Thyroid gland (tissue), 4 donors: ENCODE measurements at regions not wholly inside any gene's neighbourhood (a gene's known extent, or its start where the extent isn't known, plus 50 kb on each side); places are given as distances from the start of the nearest gene placed in this dataset.

Source experiments
- DNase-seq, 2 donors: peaks; one replicate each; pipeline ENCODE4 v3.0.0-alpha.2; 2019
- H3K27ac ChIP-seq, 3 donors: fragments of 200-600 bp; sonication (generic); 1 replicate in 2 of 3; 2 replicates in 1 of 3; pipeline ENCODE4 v1.5.1; 2016 to 2019; ENCODE audit warnings: mild to moderate bottlenecking in 1 of 3, moderate library complexity in 1 of 3
- H3K27me3 ChIP-seq: fragments of 200-600 bp; sonication (generic); one replicate; pipeline ENCODE4 v1.5.1; 2019
- H3K36me3 ChIP-seq, 2 donors: fragments of 200-600 bp; sonication (generic); one replicate each; pipeline ENCODE4 v1.5.1; 2016 to 2019
- H3K4me1 ChIP-seq, 2 donors: fragments of 200-600 bp; sonication (generic); one replicate each; pipeline ENCODE4 v1.5.1; 2017 to 2019
- H3K4me3 ChIP-seq, 3 donors: fragments of 200-600 bp; sonication (generic); replicated peaks in 1 of 3; 1 replicate in 2 of 3; 2 replicates in 1 of 3; pipeline ENCODE4 v1.5.1; 2016; ENCODE audit warnings: mild to moderate bottlenecking in 1 of 3
- H3K9me3 ChIP-seq: fragments of 200-600 bp; sonication (generic); one replicate; pipeline ENCODE4 v1.5.1; 2017
- POLR2A ChIP-seq, 2 donors: fragments of 450-650 bp; IDR thresholded peaks; one replicate each; pipeline ENCODE4 v1.6.1; 2017; ENCODE audit warnings: antibody characterized with exemption in 2 of 2, mild to moderate bottlenecking in 2 of 2, moderate library complexity in 1 of 2
- WGBS, 2 donors: methylation state at CpG; one replicate each; pipeline ENCODE4 v1.1.5; 2017; 5-methylcytosine and 5-hydroxymethylcytosine counted together
- intact Hi-C: fragments of 100-400 bp; cut with DNase I; formaldehyde crosslinking; loops from one replicate; pipeline ENCODE4 v1.15.1; 2023
- TF ChIP-seq, protein P1 (sequence below), 6 experiments: fragments of 200-600 bp in 3 of 6; fragments of 450-650 bp in 3 of 6; sonication (generic) in 3 of 6; IDR thresholded peaks; one replicate each; pipeline ENCODE4 v1.5.1; 2016 to 2019; ENCODE audit warnings: antibody characterized with exemption in 6 of 6, mild to moderate bottlenecking in 2 of 6, inconsistent platforms in 1 of 6, moderate library complexity in 1 of 6

DNA sequence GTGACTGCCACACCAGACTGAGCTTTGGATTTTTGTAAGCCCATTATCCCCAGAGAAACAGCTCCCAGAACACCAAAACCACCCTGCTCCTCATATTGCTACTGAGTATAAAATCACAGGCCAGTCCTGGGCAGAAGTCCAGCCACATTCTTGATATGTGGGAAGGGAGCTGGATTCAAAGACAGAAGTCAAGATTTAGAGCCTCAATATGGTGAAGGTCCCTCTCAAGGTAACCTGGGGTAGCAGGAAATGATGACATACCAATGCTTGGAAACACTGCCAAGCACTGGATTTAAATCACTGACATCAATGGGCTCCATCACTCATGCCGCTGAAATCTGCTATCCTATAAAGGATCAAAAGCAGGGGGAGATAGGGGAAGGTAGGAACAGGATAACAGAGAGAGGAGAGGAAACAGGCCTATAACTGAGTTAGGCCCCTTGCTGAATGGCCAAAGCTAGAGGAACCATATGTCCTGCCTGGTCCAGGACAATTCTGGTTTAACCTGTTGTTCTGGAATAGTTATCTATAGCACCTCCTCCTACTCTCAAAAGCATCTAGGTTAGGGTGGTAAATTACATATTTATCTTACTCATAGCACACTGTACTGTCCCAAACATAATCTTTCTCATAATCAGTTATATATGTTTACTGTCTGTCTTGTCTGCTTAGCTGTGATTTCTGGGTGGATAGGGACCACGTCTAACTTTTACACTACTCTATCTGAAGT lies 83.7 kb upstream of the NHS start:
- Histone ChIP-seq H3K4me3 (no peak overlapping the region), H3K9me3 (no peaks in the 10 kb centered on the region), H3K27me3 (no peaks in the 10 kb centered on the region), H3K4me1 (no peaks in the 10 kb centered on the region), H3K27ac (no peak overlapping the region), H3K36me3 (no peaks in the 10 kb centered on the region)
- WGBS, 2 donors = 67 to 68% methylated on average over 2 of the region's 2 CpGs
- TF ChIP-seq, protein P1, sequence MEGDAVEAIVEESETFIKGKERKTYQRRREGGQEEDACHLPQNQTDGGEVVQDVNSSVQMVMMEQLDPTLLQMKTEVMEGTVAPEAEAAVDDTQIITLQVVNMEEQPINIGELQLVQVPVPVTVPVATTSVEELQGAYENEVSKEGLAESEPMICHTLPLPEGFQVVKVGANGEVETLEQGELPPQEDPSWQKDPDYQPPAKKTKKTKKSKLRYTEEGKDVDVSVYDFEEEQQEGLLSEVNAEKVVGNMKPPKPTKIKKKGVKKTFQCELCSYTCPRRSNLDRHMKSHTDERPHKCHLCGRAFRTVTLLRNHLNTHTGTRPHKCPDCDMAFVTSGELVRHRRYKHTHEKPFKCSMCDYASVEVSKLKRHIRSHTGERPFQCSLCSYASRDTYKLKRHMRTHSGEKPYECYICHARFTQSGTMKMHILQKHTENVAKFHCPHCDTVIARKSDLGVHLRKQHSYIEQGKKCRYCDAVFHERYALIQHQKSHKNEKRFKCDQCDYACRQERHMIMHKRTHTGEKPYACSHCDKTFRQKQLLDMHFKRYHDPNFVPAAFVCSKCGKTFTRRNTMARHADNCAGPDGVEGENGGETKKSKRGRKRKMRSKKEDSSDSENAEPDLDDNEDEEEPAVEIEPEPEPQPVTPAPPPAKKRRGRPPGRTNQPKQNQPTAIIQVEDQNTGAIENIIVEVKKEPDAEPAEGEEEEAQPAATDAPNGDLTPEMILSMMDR (IDR thresholded peaks at IDR 0.05) = no peak
- TF ChIP-seq POLR2A (IDR thresholded peaks at IDR 0.05) = no peak
- no peak for DNase-seq
- intact Hi-C loops = no loop called here

GRCh38 chrX:17292111-17292527 lies 82.9 kb upstream of the NHS start:
- Histone ChIP-seq H3K4me1 (no peaks in the 10 kb centered on the region), H3K27ac (no peak overlapping the region), H3K4me3 (no peak overlapping the region), H3K36me3 (no peaks in the 10 kb centered on the region), H3K9me3 (no peaks in the 10 kb centered on the region), H3K27me3 (no peaks in the 10 kb centered on the region)
- 32 to 51% methylated on average over 4 of the region's 4 CpGs for WGBS, 2 donors
- no peak for DNase-seq
- intact Hi-C loops = no loop called here
- TF ChIP-seq, protein P1 (IDR thresholded peaks at IDR 0.05) = no peak
- TF ChIP-seq POLR2A (IDR thresholded peaks at IDR 0.05) = no peak

GRCh38 chrX:17294561-17294960 lies 80.4 kb upstream of the NHS start:
- Histone ChIP-seq H3K9me3 (no peaks in the 10 kb centered on the region), H3K4me3 (no peak overlapping the region), H3K4me1 (no peaks in the 10 kb centered on the region), H3K27ac (no peak overlapping the region), H3K36me3 (no peaks in the 10 kb centered on the region), H3K27me3 (no peaks in the 10 kb centered on the region)
- WGBS, 2 donors = 80 to 100% methylated on average over 1 of the region's 1 CpG
- TF ChIP-seq, protein P1 (IDR thresholded peaks at IDR 0.05) = no peak
- TF ChIP-seq POLR2A (IDR thresholded peaks at IDR 0.05) = no peak
- intact Hi-C loops = no loop called here
- no peak for DNase-seq

DNA sequence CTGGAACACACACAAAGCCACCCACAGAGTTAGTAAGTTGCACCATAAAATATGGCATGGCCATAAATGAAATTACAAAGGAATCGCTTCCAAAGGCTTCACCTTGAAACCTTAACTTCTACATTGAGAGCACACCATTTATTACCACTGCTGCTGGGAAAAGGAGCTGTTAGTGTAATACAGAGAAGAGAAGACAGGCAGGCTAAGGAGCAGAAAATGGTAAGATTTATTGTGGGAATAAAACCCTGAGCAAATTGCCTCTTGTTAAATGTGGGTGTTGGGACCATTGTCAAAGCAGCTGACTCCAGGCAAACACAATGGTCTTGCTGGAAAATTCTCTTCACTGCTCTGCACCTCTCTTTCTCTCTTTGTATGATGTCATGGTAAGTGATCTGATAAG lies 79.2 kb upstream of the NHS start:
- intact Hi-C loops = no loop called here
- H3K27ac ChIP-seq = no peak overlapping the region
- no peaks in the 10 kb centered on the region for H3K36me3 ChIP-seq
- H3K9me3 ChIP-seq = no peaks in the 10 kb centered on the region
- TF ChIP-seq, protein P1 (IDR thresholded peaks at IDR 0.05) = no peak
- TF ChIP-seq POLR2A (IDR thresholded peaks at IDR 0.05) = no peak
- no peaks in the 10 kb centered on the region for H3K27me3 ChIP-seq
- 89 to 100% methylated on average over 1 of the region's 1 CpG for WGBS, 2 donors
- DNase-seq = no peak
- no peaks in the 10 kb centered on the region for H3K4me1 ChIP-seq
- no peak overlapping the region for H3K4me3 ChIP-seq

DNA sequence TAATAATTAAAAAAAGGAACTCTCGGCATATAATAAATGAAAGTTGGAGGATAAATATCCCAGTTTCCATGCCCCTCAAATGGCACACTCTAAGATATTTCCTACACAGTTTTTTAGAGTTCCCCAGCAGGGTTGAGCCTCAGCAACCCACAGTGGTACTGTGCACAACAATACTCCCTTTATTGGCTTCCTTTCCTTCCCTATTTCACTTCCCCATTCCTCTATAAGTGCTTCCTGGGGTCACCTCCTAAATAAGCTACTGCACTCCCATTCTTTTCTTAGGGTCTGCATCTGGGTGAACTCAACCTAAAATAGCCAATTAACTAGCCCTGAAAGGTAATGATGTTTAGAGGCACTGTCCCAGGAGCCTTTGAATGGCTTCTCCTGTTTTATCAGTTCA lies 76.4 kb upstream of the NHS start:
- H3K4me1 ChIP-seq = no peaks in the 10 kb centered on the region
- 92 to 93% methylated on average over 1 of the region's 1 CpG for WGBS, 2 donors
- no peaks in the 10 kb centered on the region for H3K9me3 ChIP-seq
- no peak overlapping the region for H3K4me3 ChIP-seq
- no peak for TF ChIP-seq POLR2A (IDR thresholded peaks at IDR 0.05)
- TF ChIP-seq, protein P1 (IDR thresholded peaks at IDR 0.05) = no peak
- H3K27me3 ChIP-seq = no peaks in the 10 kb centered on the region
- no peak overlapping the region for H3K27ac ChIP-seq
- H3K36me3 ChIP-seq = no peaks in the 10 kb centered on the region
- DNase-seq = no peak
- intact Hi-C loops = no loop called here
